HG02973 (cell line): ENCODE measurements at regions not wholly inside any gene's neighbourhood (a gene's known extent, or its start where the extent isn't known, plus 50 kb on each side); places are given as distances from the start of the nearest gene placed in this dataset.
A peak's percentile ranks its signal among the peaks of the same experiment; 100 is the strongest.

Source experiments
- ATAC-seq: cut with Tn5 transposase; IDR thresholded peaks from one replicate; pipeline ENCODE4 v1.9.1; 2021; ENCODE audit warnings: moderate library complexity; ENCODE audit not compliant: unreplicated experiment

- ATAC-seq: no peak
Measured at GRCh38 chr2:226017537-226017936, 618.0 kb downstream of the NYAP2 start.

- no peak for ATAC-seq
Measured at GRCh38 chr2:226017107-226017506, 617.6 kb downstream of the NYAP2 start.

GRCh38 chr2:226011716-226012450, 612.4 kb downstream of the NYAP2 start:
- no peak for ATAC-seq

- ATAC-seq: peak; percentile 73
Measured at GRCh38 chr2:226002438-226002837, 602.9 kb downstream of the NYAP2 start.

GRCh38 chr2:226001716-226002115, 602.2 kb downstream of the NYAP2 start:
- no peak for ATAC-seq

DNA sequence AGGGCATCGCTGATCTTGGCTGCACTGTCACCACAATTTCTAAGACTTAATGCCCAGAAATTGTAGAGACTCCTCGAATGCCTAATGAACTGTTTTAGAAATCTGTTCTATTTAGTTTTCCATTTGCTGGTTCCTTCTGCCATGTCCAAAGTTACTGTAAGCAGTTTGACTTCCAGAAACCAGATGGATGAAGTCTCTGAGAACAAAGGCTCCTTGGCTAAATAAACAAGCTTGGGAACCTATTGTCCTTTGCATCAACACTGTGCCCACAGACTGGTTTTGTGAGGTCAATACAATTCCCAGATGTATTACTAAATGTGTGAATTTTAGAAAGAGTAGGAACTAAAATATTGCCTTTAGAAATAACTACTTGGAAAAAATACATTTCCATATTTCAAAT, 600.2 kb downstream of the NYAP2 start:
- no peak for ATAC-seq

DNA sequence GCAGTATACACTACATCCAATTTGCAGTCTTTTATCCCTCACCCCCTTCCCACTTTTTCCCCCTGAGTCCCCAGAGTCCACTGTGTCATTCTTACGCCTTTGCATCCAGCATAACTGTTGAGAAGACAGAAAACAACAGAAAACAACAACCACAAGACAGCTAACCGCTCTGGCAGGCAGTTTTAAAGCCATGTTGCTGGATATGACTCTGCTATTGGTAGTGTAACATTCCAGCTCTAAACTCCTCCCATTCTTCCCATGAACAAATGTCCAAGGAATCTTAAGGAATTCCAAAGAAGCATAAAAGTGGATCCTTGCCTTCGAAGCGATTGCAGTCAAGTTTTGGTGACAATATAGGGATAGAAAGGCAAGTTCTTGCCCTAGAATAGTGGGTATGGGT, 599.1 kb downstream of the NYAP2 start:
- ATAC-seq: no peak

DNA sequence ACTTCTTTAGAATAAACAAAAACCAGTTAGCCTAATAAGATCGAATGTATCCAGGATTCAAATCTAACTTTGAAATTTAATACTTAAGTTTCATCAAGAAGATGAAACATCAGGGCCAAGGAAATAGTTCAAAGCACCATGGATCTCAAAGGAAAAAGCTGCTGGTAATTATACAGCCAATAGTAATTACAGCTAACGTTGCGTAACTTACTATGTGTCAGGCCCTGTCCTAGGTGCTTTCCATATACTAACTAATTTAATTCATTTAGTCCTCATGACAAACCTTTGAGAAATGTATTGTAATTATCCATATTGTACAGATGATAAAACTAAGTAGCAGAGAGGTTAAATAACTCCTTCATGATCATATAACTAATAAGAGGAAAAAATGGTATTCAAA, 598.6 kb downstream of the NYAP2 start:
- ATAC-seq: no peak

DNA sequence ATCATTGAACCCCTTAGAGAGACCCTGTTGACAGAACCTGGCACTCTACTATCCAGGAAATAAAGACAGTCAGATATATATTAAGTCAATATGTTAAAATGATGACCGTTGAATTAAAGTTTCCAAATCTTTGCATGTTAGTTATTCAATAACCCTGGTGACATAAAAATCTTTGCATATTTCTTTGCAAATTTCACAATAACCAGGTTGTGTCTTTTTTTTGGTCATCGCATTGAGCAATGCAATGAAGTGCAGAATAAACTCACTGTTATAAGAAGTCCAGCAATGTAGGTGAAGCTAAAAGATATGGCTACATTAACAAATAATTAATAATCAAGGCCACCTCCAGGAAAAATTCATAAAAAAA, 596.9 kb downstream of the NYAP2 start:
- no peak for ATAC-seq

- ATAC-seq: no peak
Measured at GRCh38 chr2:225995796-225996461, 596.4 kb downstream of the NYAP2 start.

DNA sequence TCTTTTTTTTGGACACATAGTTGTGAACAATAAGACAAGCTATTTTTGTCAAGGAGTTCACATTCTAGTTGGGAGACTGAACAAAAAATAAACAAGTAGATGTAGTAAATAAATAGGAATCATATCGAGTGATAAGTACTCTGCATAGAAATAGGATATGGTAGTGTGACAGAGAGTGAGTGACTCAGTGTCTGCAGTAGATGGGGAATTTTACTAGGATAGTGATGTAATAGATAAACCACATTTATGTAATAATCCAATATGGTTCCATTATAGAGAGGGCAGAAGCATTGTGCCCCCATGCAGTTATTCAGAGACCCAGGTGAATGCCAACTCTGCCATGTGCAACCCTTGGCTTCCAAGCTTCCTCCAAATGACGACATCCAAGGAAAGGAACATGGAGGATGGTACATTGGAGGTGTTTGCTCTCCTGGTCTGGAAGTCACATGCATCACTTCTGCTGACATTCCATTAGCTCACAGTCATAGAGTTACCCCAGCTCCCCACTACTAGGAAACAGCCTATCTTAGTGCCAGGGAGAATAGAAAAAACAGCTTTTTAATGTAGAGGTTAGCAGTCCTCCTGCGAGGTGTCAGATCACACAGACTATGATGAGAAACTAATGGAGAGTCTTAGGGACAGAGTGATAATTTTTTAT, 595.4 kb downstream of the NYAP2 start:
- ATAC-seq: no peak

GRCh38 chr2:225993430-225993829, 593.9 kb downstream of the NYAP2 start:
- ATAC-seq: no peak

- no peak for ATAC-seq
Measured at GRCh38 chr2:225989809-225990208, 590.3 kb downstream of the NYAP2 start.

- ATAC-seq: no peak
Measured at GRCh38 chr2:225980372-225980771, 580.9 kb downstream of the NYAP2 start.

GRCh38 chr2:225971433-225971832, 571.9 kb downstream of the NYAP2 start:
- ATAC-seq: no peak

GRCh38 chr2:225948903-225949302, 549.4 kb downstream of the NYAP2 start:
- ATAC-seq: no peak

- ATAC-seq: no peak
Measured at GRCh38 chr2:225938991-225939390, 539.5 kb downstream of the NYAP2 start.

GRCh38 chr2:225937625-225938187, 538.2 kb downstream of the NYAP2 start:
- no peak for ATAC-seq

GRCh38 chr2:225932811-225933413, 533.4 kb downstream of the NYAP2 start:
- ATAC-seq: no peak

- no peak for ATAC-seq
Measured at GRCh38 chr2:225930687-225931086, 531.2 kb downstream of the NYAP2 start.

GRCh38 chr2:225920621-225921220, 521.2 kb downstream of the NYAP2 start:
- ATAC-seq: no peak
